GM19238 (cell line): ENCODE measurements at regions not wholly inside any gene's neighbourhood (a gene's known extent, or its start where the extent isn't known, plus 50 kb on each side); places are given as distances from the start of the nearest gene placed in this dataset.

Experiments
- DNase-seq: peaks from one replicate; pipeline ENCODE4 v3.0.0; 2011; ENCODE audit warnings: low spot score; ENCODE audit not compliant: insufficient read length

GRCh38 chr14:61192989-61193388 is 88.1 kb downstream of the TMEM30B start:
- no peak for DNase-seq

GRCh38 chr14:61191733-61192132 is 89.4 kb downstream of the TMEM30B start:
- DNase-seq, result no peak

- DNase-seq, result no peak
These were observed 90.8 kb downstream of the TMEM30B start for GRCh38 chr14:61190341-61190740.

GRCh38 chr14:61188978-61189808 is 91.9 kb downstream of the TMEM30B start:
- DNase-seq, result no peak

GRCh38 chr14:61188196-61188595 is 92.9 kb downstream of the TMEM30B start:
- DNase-seq, result no peak

GRCh38 chr14:61187196-61187905 is 93.8 kb downstream of the TMEM30B start:
- no peak for DNase-seq

- no peak for DNase-seq
These were observed 94.6 kb downstream of the TMEM30B start for GRCh38 chr14:61186341-61187195.

- DNase-seq, result no peak
These were observed 95.6 kb downstream of the TMEM30B start for GRCh38 chr14:61185534-61185933.

GRCh38 chr14:61184112-61184511 is 97.0 kb downstream of the TMEM30B start:
- DNase-seq, result no peak

GRCh38 chr14:61183196-61183885 is 97.8 kb downstream of the TMEM30B start:
- DNase-seq, result no peak

GRCh38 chr14:61179796-61180398 is 101.2 kb downstream of the TMEM30B start:
- DNase-seq, result no peak

- no peak for DNase-seq
These were observed 102.0 kb downstream of the TMEM30B start for GRCh38 chr14:61179061-61179690.

- DNase-seq, result no peak
These were observed 102.7 kb downstream of the TMEM30B start for GRCh38 chr14:61178226-61179060.

GRCh38 chr14:61177279-61178225 is 103.6 kb downstream of the TMEM30B start:
- no peak for DNase-seq

- DNase-seq, result no peak
These were observed 104.5 kb downstream of the TMEM30B start for GRCh38 chr14:61176686-61177085.

- DNase-seq, result no peak
These were observed 106.2 kb downstream of the TMEM30B start for GRCh38 chr14:61174987-61175386.

- no peak for DNase-seq
These were observed 106.7 kb downstream of the TMEM30B start for GRCh38 chr14:61174441-61174891.

- no peak for DNase-seq
These were observed 109.4 kb downstream of the TMEM30B start for GRCh38 chr14:61171727-61172126.
